ENCODE measurements at regions not wholly inside any gene's neighbourhood (a gene's known extent, or its start where the extent isn't known, plus 50 kb on each side); places are given as distances from the start of the nearest gene placed in this dataset.

DNA sequence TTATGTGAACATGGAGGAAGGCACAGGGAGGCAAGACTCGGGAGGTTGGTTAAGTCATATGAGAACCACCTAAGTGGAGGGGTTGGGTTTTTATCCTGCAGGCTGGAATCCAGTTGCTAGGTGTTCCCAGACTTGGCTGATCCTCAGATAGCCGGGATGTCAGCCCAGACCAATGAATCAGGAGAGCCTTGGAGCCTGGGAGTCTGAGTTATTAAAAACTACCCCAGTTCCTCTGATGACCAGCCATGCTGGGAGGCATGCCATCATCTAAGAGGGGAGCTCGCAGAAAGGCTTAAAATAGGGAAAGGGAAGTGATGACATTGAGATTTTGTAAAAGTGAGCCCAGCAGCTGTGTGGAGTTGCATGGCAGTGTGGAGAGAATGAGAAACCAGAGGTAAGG is 238.1 kb downstream of the ZNF248 start (continued):
- TF ChIP-seq, protein P1, sequence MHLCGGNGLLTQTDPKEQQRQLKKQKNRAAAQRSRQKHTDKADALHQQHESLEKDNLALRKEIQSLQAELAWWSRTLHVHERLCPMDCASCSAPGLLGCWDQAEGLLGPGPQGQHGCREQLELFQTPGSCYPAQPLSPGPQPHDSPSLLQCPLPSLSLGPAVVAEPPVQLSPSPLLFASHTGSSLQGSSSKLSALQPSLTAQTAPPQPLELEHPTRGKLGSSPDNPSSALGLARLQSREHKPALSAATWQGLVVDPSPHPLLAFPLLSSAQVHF (CRISPR knock-in tag; IDR thresholded peaks at IDR 0.05): no peak
- TF ChIP-seq ZNF549 (CRISPR knock-in tag; IDR thresholded peaks at IDR 0.05): no peak

DNA sequence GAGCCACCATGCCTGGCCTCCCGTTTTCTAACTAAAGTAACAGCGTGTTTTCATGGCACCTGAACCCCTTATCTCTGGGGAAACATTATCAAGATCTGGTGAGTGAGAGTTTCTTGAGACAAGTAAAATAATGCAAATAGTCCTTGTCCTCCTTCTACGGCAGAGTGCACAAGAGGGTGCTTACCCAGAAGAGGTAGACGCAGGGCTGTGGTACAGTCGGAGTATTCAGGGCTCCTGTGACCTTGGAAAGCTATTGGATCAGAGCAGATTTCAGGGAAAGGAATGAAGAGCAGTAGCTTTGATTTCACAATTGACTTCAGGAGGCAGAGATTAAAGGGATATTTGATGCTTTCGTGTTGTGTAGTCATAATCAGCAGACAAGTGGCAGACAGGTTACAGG is 269.1 kb downstream of the ZNF248 start:
- CTCF ChIA-PET (ENCODE audit: low intra/inter-chr PET ratio, low total read pairs): no interaction called here
- no peak overlapping the region for H3K27ac ChIP-seq (ENCODE audit: extremely low read length, insufficient read depth, low read length)
- in situ Hi-C loops (cut with HindIII; ENCODE audit: extremely low pct_ligation_motif_present, low pct_unique_long_range_greater_than_20kb) (no loop called here), intact Hi-C loops (cut with micrococcal nuclease; ENCODE audit: unreplicated experiment) (no loop called here)
- H3K79me2 ChIP-seq (ENCODE audit: insufficient read depth, low read length): no peaks in the 10 kb centered on the region
- DNase-seq (ENCODE audit: low spot score) (no peak), FAIRE-seq (no peak), ATAC-seq (no peak)
- H3K36me3 ChIP-seq (replicated peaks in 1 of 2; ENCODE audit: control insufficient read depth in 1 of 2, insufficient read depth in 2 of 2, low read length in 2 of 2): no peaks in the 10 kb centered on the region
- H4K20me1 ChIP-seq (ENCODE audit: insufficient read depth, low read length): no peaks in the 10 kb centered on the region
- no peaks in the 10 kb centered on the region for H3K4me1 ChIP-seq (ENCODE audit: insufficient read depth, low read length)
- TF ChIP-seq HNRNPH1 (optimal IDR thresholded peaks at IDR 0.05; ENCODE audit: low read depth, low read length) (no peak), ZNF761 (CRISPR knock-in tag; conservative IDR thresholded peaks at IDR 0.05) (no peak), SP140L (CRISPR knock-in tag; IDR thresholded peaks at IDR 0.05; ENCODE audit: borderline replicate concordance) (no peak), BCL6 (CRISPR knock-in tag; IDR thresholded peaks at IDR 0.05) (no peak), ZZZ3 (CRISPR knock-in tag; IDR thresholded peaks at IDR 0.05; ENCODE audit: borderline replicate concordance) (no peak), HCFC1 (IDR thresholded peaks at IDR 0.05; ENCODE audit: low read depth, low read length) (no peak), ELF1 (CRISPR knock-in tag; IDR thresholded peaks at IDR 0.05) (no peak), ZNF564 (CRISPR knock-in tag; IDR thresholded peaks at IDR 0.05) (no peak), SIX4 (CRISPR knock-in tag; IDR thresholded peaks at IDR 0.05) (no peak), ZNF713 (CRISPR knock-in tag; IDR thresholded peaks at IDR 0.05) (no peak), PHF5A (CRISPR knock-in tag; IDR thresholded peaks at IDR 0.05; ENCODE audit: low read depth, unreplicated experiment) (no peak), DR1 (CRISPR knock-in tag; IDR thresholded peaks at IDR 0.05) (no peak), TEAD2 (CRISPR knock-in tag; IDR thresholded peaks at IDR 0.05) (no peak), FOXK1 (CRISPR knock-in tag; IDR thresholded peaks at IDR 0.05; ENCODE audit: borderline replicate concordance, low read depth) (no peak), ZNF251 (CRISPR knock-in tag; IDR thresholded peaks at IDR 0.05) (no peak), SUZ12 (IDR thresholded peaks at IDR 0.05; ENCODE audit: low read depth, low read length) (no peak), ZNF749 (CRISPR knock-in tag; IDR thresholded peaks at IDR 0.05; ENCODE audit: borderline replicate concordance) (no peak)
- TF ChIP-seq, protein P2, sequence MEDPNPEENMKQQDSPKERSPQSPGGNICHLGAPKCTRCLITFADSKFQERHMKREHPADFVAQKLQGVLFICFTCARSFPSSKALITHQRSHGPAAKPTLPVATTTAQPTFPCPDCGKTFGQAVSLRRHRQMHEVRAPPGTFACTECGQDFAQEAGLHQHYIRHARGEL (CRISPR knock-in tag; IDR thresholded peaks at IDR 0.05): no peak
- TF ChIP-seq, protein P3, sequence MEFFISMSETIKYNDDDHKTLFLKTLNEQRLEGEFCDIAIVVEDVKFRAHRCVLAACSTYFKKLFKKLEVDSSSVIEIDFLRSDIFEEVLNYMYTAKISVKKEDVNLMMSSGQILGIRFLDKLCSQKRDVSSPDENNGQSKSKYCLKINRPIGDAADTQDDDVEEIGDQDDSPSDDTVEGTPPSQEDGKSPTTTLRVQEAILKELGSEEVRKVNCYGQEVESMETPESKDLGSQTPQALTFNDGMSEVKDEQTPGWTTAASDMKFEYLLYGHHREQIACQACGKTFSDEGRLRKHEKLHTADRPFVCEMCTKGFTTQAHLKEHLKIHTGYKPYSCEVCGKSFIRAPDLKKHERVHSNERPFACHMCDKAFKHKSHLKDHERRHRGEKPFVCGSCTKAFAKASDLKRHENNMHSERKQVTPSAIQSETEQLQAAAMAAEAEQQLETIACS (CRISPR knock-in tag; IDR thresholded peaks at IDR 0.05): no peak
- WGBS (ENCODE audit: low lambda C conversion rate): 11% methylated on average over 6 of the region's 6 CpGs
- no peak overlapping the region for H2AFZ ChIP-seq (ENCODE audit: low read length)
- H3K9me3 ChIP-seq (ENCODE audit: low read length): no peaks in the 10 kb centered on the region
- no peak overlapping the region for H3K4me3 ChIP-seq (replicated peaks in 1 of 3; ENCODE audit: insufficient read depth in 1 of 3, low read depth in 2 of 3, low read length in 3 of 3)
- no peaks in the 10 kb centered on the region for H3K27me3 ChIP-seq (ENCODE audit: control insufficient read depth in 1 of 2, insufficient read depth in 2 of 2, low read length in 2 of 2)
- no peak overlapping the region for H3K9ac ChIP-seq (ENCODE audit: insufficient read depth, low read depth, low read length)
- no TSS peak for BruUV-seq (replicated peaks)
- POLR2A ChIA-PET: no interaction called here
- H3K4me2 ChIP-seq (ENCODE audit: low read depth, low read length): no peak overlapping the region

Measured in HepG2 (cell line).